GM23338 (cell line): ENCODE measurements at regions not wholly inside any gene's neighbourhood (a gene's known extent, or its start where the extent isn't known, plus 50 kb on each side); places are given as distances from the start of the nearest gene placed in this dataset.

ENCODE experiments used
- ATAC-seq: fragments of 200-7000 bp; cut with Tn5 transposase; 3 replicates; pipeline ENCODE4 v1.9.1; 2020
- DNase-seq: peaks from one replicate; pipeline ENCODE4 v3.0.0-alpha.2; 2015; ENCODE audit warnings: low spot score
- H2AFZ ChIP-seq: fragments of 200-600 bp; sonication (generic); 2 replicates; pipeline ENCODE4 v1.8.0; 2016; ENCODE audit warnings: antibody characterized with exemption, mild to moderate bottlenecking, moderate library complexity
- H3F3A ChIP-seq: fragments of 200-600 bp; sonication (generic); replicated peaks from 2 replicates; pipeline ENCODE4 v1.8.0; 2017; ENCODE audit warnings: antibody characterized with exemption, mixed run types, low read depth
- H3K27ac ChIP-seq: fragments of 200-600 bp; sonication (generic); 2 replicates; pipeline ENCODE4 v1.6.1; 2016; ENCODE audit warnings: low read depth
- H3K27me3 ChIP-seq: fragments of 200-600 bp; sonication (generic); 2 replicates; pipeline ENCODE4 v1.8.0; 2016; ENCODE audit warnings: mild to moderate bottlenecking, mixed run types, moderate library complexity; ENCODE audit not compliant: insufficient read depth
- H3K36me3 ChIP-seq: fragments of 200-600 bp; sonication (generic); 2 replicates; pipeline ENCODE4 v1.8.0; 2016; ENCODE audit warnings: mild to moderate bottlenecking; ENCODE audit not compliant: insufficient read depth
- H3K4me1 ChIP-seq: fragments of 200-600 bp; sonication (generic); 2 replicates; pipeline ENCODE4 v1.8.0; 2016; ENCODE audit warnings: mild to moderate bottlenecking, moderate library complexity; ENCODE audit not compliant: insufficient read depth
- H3K4me2 ChIP-seq: fragments of 200-600 bp; sonication (generic); 2 replicates; pipeline ENCODE4 v1.7.1; 2017; ENCODE audit warnings: mixed run types
- H3K4me3 ChIP-seq: fragments of 200-600 bp; sonication (generic); 2 replicates; pipeline ENCODE4 v1.6.1; 2016; ENCODE audit warnings: mixed run types
- H3K79me2 ChIP-seq: fragments of 200-600 bp; sonication (generic); replicated peaks from 2 replicates; pipeline ENCODE4 v1.8.0; 2017; ENCODE audit warnings: mild to moderate bottlenecking; ENCODE audit not compliant: insufficient read depth
- H3K9me2 ChIP-seq: fragments of 200-600 bp; sonication (generic); 2 replicates; pipeline ENCODE4 v1.8.0; 2017; ENCODE audit not compliant: insufficient read depth
- H4K20me1 ChIP-seq: fragments of 200-600 bp; sonication (generic); replicated peaks from 2 replicates; pipeline ENCODE4 v1.8.0; 2017; ENCODE audit warnings: mild to moderate bottlenecking; ENCODE audit not compliant: insufficient read depth
- H3K27ac Mint-ChIP-seq: 2 replicates; pipeline ENCODE4 v1.8.0; 2020; ENCODE audit warnings: inconsistent platforms, mild to moderate bottlenecking, moderate library complexity, mixed read lengths
- H3K27me3 Mint-ChIP-seq: 3 replicates; pipeline ENCODE4 v1.8.0; 2022; ENCODE audit warnings: low read depth, mild to moderate bottlenecking, moderate library complexity, mixed read lengths, inconsistent platforms; ENCODE audit not compliant: insufficient read depth, poor library complexity
- H3K36me3 Mint-ChIP-seq: 3 replicates; pipeline ENCODE4 v1.8.0; 2021; ENCODE audit warnings: low read depth, mild to moderate bottlenecking, inconsistent platforms, moderate library complexity, mixed read lengths
- H3K4me1 Mint-ChIP-seq: 3 replicates; pipeline ENCODE4 v1.8.0; 2020; ENCODE audit warnings: mild to moderate bottlenecking, inconsistent platforms, mixed read lengths
- H3K4me3 Mint-ChIP-seq: 3 replicates; pipeline ENCODE4 v1.8.0; 2021; ENCODE audit warnings: moderate library complexity, mild to moderate bottlenecking, inconsistent platforms, mixed read lengths
- H3K9me3 Mint-ChIP-seq: 3 replicates; pipeline ENCODE4 v1.8.0; 2020; ENCODE audit warnings: moderate library complexity, mild to moderate bottlenecking, inconsistent platforms, mixed read lengths
- CREB1 ChIP-seq: fragments of 250-450 bp; sonication (Bioruptor Pico); IDR thresholded peaks from 2 replicates; pipeline ENCODE4 v1.5.0; 2020; ENCODE audit warnings: low read depth, mild to moderate bottlenecking, moderate library complexity
- JUNB ChIP-seq: IDR thresholded peaks from one replicate; pipeline ENCODE4 v1.6.1; 2016; ENCODE audit warnings: antibody characterized with exemption; ENCODE audit not compliant: unreplicated experiment
- NANOG ChIP-seq: IDR thresholded peaks from 2 replicates; pipeline ENCODE4 v1.6.1; 2016; ENCODE audit warnings: antibody characterized with exemption, borderline replicate concordance
- POLR2AphosphoS5 ChIP-seq: IDR thresholded peaks from 2 replicates; pipeline ENCODE4 v1.6.1; 2016; ENCODE audit warnings: antibody characterized with exemption, low read depth
- STAT1 ChIP-seq: IDR thresholded peaks from one replicate; pipeline ENCODE4 v1.6.1; 2016; ENCODE audit warnings: antibody characterized with exemption; ENCODE audit not compliant: unreplicated experiment
- ZNF114 ChIP-seq: fragments of 250-450 bp; sonication (Bioruptor Pico); IDR thresholded peaks from 2 replicates; pipeline ENCODE4 v1.5.0; 2020; ENCODE audit warnings: mild to moderate bottlenecking, moderate library complexity
- ZNF331 ChIP-seq: fragments of 250-450 bp; sonication (Bioruptor Pico); IDR thresholded peaks from 2 replicates; pipeline ENCODE4 v1.5.0; 2020; ENCODE audit warnings: low read depth, mild to moderate bottlenecking, moderate library complexity
- TF ChIP-seq, protein P1 (sequence below), 2 experiments: fragments of 200-600 bp in 1 of 2; sonication (generic) in 1 of 2; conservative IDR thresholded peaks; 2 replicates each; pipeline versions ENCODE4 v1.5.1 to v1.6.1; 2016 to 2017; ENCODE audit warnings: antibody characterized with exemption in 2 of 2, low read depth in 2 of 2, mild to moderate bottlenecking in 2 of 2, moderate library complexity in 1 of 2
- TF ChIP-seq, protein P2 (sequence below): IDR thresholded peaks from one replicate; pipeline ENCODE4 v1.6.1; 2018; ENCODE audit warnings: antibody characterized with exemption; ENCODE audit not compliant: unreplicated experiment
- TF ChIP-seq, protein P3 (sequence below): IDR thresholded peaks from 2 replicates; pipeline ENCODE4 v1.6.1; 2016; ENCODE audit warnings: antibody characterized with exemption

DNA sequence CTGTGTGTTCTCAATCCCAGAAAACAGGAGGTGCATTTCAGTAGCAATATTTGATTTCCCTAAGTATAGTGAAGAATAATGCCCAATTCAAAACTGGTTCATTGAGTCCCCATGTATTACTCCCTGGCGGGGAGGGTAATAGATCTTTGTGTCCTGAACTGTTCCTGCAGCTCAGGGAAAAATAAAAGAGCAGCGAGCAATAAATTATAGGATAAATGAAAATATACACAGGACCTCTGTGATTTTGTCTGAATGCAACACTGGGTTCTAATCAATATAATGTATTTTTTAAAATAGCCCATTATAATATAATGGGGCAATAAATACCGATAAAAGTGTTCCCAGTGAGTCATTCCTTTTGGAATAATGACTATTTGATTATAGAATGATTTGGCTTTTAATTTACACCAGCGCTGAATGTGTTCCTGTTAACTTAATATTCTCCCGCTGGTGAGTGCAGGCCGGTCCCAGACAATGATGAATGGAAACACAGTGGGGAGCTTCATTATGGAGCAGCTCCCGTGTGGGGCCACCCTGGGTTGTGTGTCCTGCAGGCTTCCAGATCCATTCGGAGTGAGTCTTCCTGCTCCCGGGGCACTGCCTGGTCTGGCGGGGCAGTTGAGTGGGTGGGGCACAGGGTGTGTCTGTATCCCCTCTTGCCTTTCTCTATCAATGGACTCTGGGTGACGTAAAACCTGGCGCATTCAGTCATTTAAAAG is 263.1 kb downstream of the ACTR3B start:
- H4K20me1 ChIP-seq = no peaks in the 10 kb centered on the region
- ATAC-seq (peak; percentile 87), DNase-seq (peak; percentile 24)
- H3K4me1 ChIP-seq = 0 out of 2 replicates have a peak, but pooled peaks cover 11% of the 10 kb centered on the region
- no peaks in the 10 kb centered on the region for H3K27me3 ChIP-seq
- peak overlapping the region; percentile 60; the same call in 1 of the 2 replicates for H3K4me2 ChIP-seq
- no peak overlapping the region for H3K4me3 ChIP-seq
- no peaks in the 10 kb centered on the region for H3K36me3 Mint-ChIP-seq
- no peak overlapping the region for H3K4me3 Mint-ChIP-seq
- no peaks in the 10 kb centered on the region for H3K79me2 ChIP-seq
- H3K9me3 Mint-ChIP-seq = peaks cover 7% of the 10 kb centered on the region; the same call in 1 of the 3 replicates
- H3K27ac Mint-ChIP-seq = no peak overlapping the region; the same call in 1 of the 2 replicates
- TF ChIP-seq ZNF331 = no peak
- TF ChIP-seq, protein P1, sequence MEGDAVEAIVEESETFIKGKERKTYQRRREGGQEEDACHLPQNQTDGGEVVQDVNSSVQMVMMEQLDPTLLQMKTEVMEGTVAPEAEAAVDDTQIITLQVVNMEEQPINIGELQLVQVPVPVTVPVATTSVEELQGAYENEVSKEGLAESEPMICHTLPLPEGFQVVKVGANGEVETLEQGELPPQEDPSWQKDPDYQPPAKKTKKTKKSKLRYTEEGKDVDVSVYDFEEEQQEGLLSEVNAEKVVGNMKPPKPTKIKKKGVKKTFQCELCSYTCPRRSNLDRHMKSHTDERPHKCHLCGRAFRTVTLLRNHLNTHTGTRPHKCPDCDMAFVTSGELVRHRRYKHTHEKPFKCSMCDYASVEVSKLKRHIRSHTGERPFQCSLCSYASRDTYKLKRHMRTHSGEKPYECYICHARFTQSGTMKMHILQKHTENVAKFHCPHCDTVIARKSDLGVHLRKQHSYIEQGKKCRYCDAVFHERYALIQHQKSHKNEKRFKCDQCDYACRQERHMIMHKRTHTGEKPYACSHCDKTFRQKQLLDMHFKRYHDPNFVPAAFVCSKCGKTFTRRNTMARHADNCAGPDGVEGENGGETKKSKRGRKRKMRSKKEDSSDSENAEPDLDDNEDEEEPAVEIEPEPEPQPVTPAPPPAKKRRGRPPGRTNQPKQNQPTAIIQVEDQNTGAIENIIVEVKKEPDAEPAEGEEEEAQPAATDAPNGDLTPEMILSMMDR (conservative IDR thresholded peaks at IDR 0.05; ENCODE audit: low read depth in 2 of 2) = no peak
- TF ChIP-seq, protein P2, sequence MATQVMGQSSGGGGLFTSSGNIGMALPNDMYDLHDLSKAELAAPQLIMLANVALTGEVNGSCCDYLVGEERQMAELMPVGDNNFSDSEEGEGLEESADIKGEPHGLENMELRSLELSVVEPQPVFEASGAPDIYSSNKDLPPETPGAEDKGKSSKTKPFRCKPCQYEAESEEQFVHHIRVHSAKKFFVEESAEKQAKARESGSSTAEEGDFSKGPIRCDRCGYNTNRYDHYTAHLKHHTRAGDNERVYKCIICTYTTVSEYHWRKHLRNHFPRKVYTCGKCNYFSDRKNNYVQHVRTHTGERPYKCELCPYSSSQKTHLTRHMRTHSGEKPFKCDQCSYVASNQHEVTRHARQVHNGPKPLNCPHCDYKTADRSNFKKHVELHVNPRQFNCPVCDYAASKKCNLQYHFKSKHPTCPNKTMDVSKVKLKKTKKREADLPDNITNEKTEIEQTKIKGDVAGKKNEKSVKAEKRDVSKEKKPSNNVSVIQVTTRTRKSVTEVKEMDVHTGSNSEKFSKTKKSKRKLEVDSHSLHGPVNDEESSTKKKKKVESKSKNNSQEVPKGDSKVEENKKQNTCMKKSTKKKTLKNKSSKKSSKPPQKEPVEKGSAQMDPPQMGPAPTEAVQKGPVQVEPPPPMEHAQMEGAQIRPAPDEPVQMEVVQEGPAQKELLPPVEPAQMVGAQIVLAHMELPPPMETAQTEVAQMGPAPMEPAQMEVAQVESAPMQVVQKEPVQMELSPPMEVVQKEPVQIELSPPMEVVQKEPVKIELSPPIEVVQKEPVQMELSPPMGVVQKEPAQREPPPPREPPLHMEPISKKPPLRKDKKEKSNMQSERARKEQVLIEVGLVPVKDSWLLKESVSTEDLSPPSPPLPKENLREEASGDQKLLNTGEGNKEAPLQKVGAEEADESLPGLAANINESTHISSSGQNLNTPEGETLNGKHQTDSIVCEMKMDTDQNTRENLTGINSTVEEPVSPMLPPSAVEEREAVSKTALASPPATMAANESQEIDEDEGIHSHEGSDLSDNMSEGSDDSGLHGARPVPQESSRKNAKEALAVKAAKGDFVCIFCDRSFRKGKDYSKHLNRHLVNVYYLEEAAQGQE = no peak
- no peak for TF ChIP-seq POLR2AphosphoS5
- H3K36me3 ChIP-seq = no peaks in the 10 kb centered on the region
- H3K4me1 Mint-ChIP-seq = peaks cover 14% of the 10 kb centered on the region
- H3K27ac ChIP-seq = no peak overlapping the region; the same call in 1 of the 2 replicates
- no peaks in the 10 kb centered on the region for H3F3A ChIP-seq
- H3K9me2 ChIP-seq = peaks cover 5% of the 10 kb centered on the region; the same call in 1 of the 2 replicates
- peaks cover 6% of the 10 kb centered on the region for H3K27me3 Mint-ChIP-seq
- peak overlapping the region; percentile 85; the same call in 1 of the 2 replicates for H2AFZ ChIP-seq

DNA sequence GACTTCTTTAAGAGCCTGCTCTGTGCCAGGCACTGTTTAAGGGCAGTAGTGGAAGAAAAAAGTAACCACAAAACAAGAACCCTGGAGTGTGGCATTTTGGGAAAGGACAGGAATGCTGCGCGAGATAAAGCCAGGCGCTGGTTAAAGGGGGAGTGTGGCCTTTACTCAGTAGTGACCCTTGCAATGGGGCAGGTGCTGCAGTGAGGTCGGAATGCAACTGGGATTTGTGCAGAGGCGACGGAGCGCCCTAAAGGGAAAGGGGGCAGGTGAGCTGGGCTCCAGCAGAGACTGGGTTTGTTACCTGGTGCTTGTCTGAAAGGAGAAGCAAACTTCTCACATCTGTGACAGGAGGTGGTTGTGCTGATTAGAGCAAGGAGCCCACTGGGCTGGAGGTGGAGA is 263.6 kb downstream of the ACTR3B start:
- Histone ChIP-seq H3K27ac (no peak overlapping the region), H3K9me2 (peaks cover 5% of the 10 kb centered on the region; the same call in 1 of the 2 replicates), H3K27me3 (no peaks in the 10 kb centered on the region), H3K4me3 (no peak overlapping the region), H2AFZ (peak overlapping the region; percentile 85; the same call in 1 of the 2 replicates), H3K79me2 (no peaks in the 10 kb centered on the region), H3K4me1 (0 out of 2 replicates have a peak, but pooled peaks cover 11% of the 10 kb centered on the region), H3F3A (no peaks in the 10 kb centered on the region), H3K36me3 (no peaks in the 10 kb centered on the region), H3K4me2 (peak overlapping the region; percentile 60; the same call in 1 of the 2 replicates), H4K20me1 (no peaks in the 10 kb centered on the region)
- DNase-seq (peak; percentile 16), ATAC-seq (peak; percentile 61)
- no peaks in the 10 kb centered on the region for H3K36me3 Mint-ChIP-seq
- no peak overlapping the region; the same call in 1 of the 2 replicates for H3K27ac Mint-ChIP-seq
- H3K9me3 Mint-ChIP-seq = peaks cover 7% of the 10 kb centered on the region; the same call in 1 of the 3 replicates
- peaks cover 14% of the 10 kb centered on the region for H3K4me1 Mint-ChIP-seq
- peaks cover 6% of the 10 kb centered on the region for H3K27me3 Mint-ChIP-seq
- no peak overlapping the region for H3K4me3 Mint-ChIP-seq
- TF ChIP-seq POLR2AphosphoS5 (no peak), NANOG (no peak), JUNB (no peak), CREB1 (no peak), ZNF331 (no peak), ZNF114 (CRISPR knock-in tag) (no peak), STAT1 (no peak)
- TF ChIP-seq, protein P1 (conservative IDR thresholded peaks at IDR 0.05; ENCODE audit: low read depth in 2 of 2) = no peak
- TF ChIP-seq, protein P2 = no peak
- TF ChIP-seq, protein P3, sequence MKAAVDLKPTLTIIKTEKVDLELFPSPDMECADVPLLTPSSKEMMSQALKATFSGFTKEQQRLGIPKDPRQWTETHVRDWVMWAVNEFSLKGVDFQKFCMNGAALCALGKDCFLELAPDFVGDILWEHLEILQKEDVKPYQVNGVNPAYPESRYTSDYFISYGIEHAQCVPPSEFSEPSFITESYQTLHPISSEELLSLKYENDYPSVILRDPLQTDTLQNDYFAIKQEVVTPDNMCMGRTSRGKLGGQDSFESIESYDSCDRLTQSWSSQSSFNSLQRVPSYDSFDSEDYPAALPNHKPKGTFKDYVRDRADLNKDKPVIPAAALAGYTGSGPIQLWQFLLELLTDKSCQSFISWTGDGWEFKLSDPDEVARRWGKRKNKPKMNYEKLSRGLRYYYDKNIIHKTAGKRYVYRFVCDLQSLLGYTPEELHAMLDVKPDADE = no peak
